ENCODE measurements at regions not wholly inside any gene's neighbourhood (a gene's known extent, or its start where the extent isn't known, plus 50 kb on each side); places are given as distances from the start of the nearest gene placed in this dataset.

GRCh38 chr6:165800337-165800736 lies 137.3 kb upstream of the PDE10A start:
- TF ChIP-seq EP300 (IDR thresholded peaks at IDR 0.05), result no peak
- TF ChIP-seq POLR2AphosphoS5 (IDR thresholded peaks at IDR 0.05), result no peak
- TF ChIP-seq CTCF (IDR thresholded peaks at IDR 0.05), result no peak
- no peak for TF ChIP-seq POLR2A (IDR thresholded peaks at IDR 0.05; ENCODE audit: low read depth)
- 82% methylated on average over 9 of the region's 10 CpGs for WGBS
- Histone ChIP-seq H3K27me3 (peaks cover 0 to 12% (median 0%) of the 10 kb centered on the region in 4 donors), H3K9me3 (no peaks in the 10 kb centered on the region), H3K4me3 (no peak overlapping the region), H3K27ac (replicated peaks in 1 of 4) (no peak overlapping the region), H3K4me1 (peaks cover 7 to 10% (median 8%) of the 10 kb centered on the region in 4 donors), H3K36me3 (no peaks in the 10 kb centered on the region)
- intact Hi-C loops (cut with DNase I), result no loop called here
- no peak for DNase-seq (ENCODE audit: extremely low spot score)

GRCh38 chr6:165799391-165800153 lies 136.5 kb upstream of the PDE10A start:
- Histone ChIP-seq H3K36me3 (no peaks in the 10 kb centered on the region), H3K4me3 (no peak overlapping the region), H3K27ac (replicated peaks in 1 of 4) (no peak overlapping the region), H3K4me1 (peaks cover 1 to 7% (median 3%) of the 10 kb centered on the region in 4 donors), H3K27me3 (peaks cover 0 to 5% (median 0%) of the 10 kb centered on the region in 4 donors), H3K9me3 (no peaks in the 10 kb centered on the region)
- 67% methylated on average over 8 of the region's 8 CpGs for WGBS
- intact Hi-C loops (cut with DNase I), result no loop called here
- TF ChIP-seq POLR2AphosphoS5 (IDR thresholded peaks at IDR 0.05) (no peak), POLR2A (IDR thresholded peaks at IDR 0.05; ENCODE audit: low read depth) (no peak), CTCF (IDR thresholded peaks at IDR 0.05) (no peak), EP300 (IDR thresholded peaks at IDR 0.05) (no peak)
- no peak for DNase-seq (ENCODE audit: extremely low spot score)

DNA sequence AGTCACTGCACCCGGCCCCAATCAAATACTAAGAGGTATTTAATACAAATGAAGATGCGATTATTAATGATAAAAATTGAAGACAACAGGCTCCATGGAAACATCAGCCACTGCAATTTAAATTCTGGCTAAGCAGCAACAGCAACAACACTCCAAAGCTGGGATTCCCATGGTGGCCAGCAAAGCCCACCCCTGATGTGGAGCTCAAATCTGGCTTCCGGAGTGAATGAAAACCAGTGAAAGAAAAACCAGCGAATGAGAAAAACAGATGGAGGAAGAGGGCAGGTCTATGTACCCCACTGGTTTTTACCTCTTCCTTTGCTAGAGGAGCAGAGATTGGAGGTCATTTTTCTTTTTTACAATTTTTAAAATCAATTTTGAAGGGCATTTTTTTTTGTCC lies 135.9 kb upstream of the PDE10A start:
- intact Hi-C loops (cut with DNase I), result no loop called here
- H3K9me3 ChIP-seq, result no peaks in the 10 kb centered on the region
- H3K4me3 ChIP-seq, result no peak overlapping the region
- DNase-seq (ENCODE audit: extremely low spot score), result no peak
- WGBS, result 82% methylated on average over 4 of the region's 4 CpGs
- no peak for TF ChIP-seq CTCF (IDR thresholded peaks at IDR 0.05)
- TF ChIP-seq POLR2AphosphoS5 (IDR thresholded peaks at IDR 0.05), result no peak
- TF ChIP-seq EP300 (IDR thresholded peaks at IDR 0.05), result no peak
- TF ChIP-seq POLR2A (IDR thresholded peaks at IDR 0.05; ENCODE audit: low read depth), result no peak
- H3K27me3 ChIP-seq, result no peaks in the 10 kb centered on the region
- peaks cover 0 to 7% (median 0%) of the 10 kb centered on the region in 4 donors for H3K4me1 ChIP-seq
- no peaks in the 10 kb centered on the region for H3K36me3 ChIP-seq
- H3K27ac ChIP-seq (replicated peaks in 1 of 4), result no peak overlapping the region

DNA sequence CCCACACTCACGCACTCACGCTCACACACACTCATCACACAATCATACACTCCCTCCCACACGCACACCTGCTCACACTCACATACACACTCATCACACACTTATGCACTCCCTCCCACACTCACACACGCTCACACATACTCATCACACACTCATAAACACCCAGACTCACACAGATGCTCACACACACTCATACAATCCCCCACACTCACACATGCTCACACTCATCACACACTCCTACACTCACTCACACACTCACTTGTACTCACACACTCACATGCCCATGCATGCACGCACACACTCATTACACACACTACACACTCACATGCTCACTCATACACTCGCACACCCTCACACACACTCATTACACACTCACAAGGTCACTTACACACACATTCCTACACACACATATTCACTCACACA lies 131.1 kb upstream of the PDE10A start:
- DNase-seq (ENCODE audit: extremely low spot score), result peak; percentile 75
- H3K4me1 ChIP-seq, result no peaks in the 10 kb centered on the region
- H3K9me3 ChIP-seq, result no peaks in the 10 kb centered on the region
- no peaks in the 10 kb centered on the region for H3K27me3 ChIP-seq
- intact Hi-C loops (cut with DNase I), result no loop called here
- no peak for TF ChIP-seq EP300 (IDR thresholded peaks at IDR 0.05)
- no peak for TF ChIP-seq POLR2AphosphoS5 (IDR thresholded peaks at IDR 0.05)
- no peak for TF ChIP-seq CTCF (IDR thresholded peaks at IDR 0.05)
- no peak for TF ChIP-seq POLR2A (IDR thresholded peaks at IDR 0.05; ENCODE audit: low read depth)
- no peaks in the 10 kb centered on the region for H3K36me3 ChIP-seq
- H3K27ac ChIP-seq (replicated peaks in 1 of 4), result no peak overlapping the region
- WGBS, result 90% methylated on average over 6 of the region's 6 CpGs
- H3K4me3 ChIP-seq, result no peak overlapping the region

Measured in esophagus muscularis mucosa (tissue), 4 donors.